GM21515 (cell line): ENCODE measurements at regions not wholly inside any gene's neighbourhood (a gene's known extent, or its start where the extent isn't known, plus 50 kb on each side); places are given as distances from the start of the nearest gene placed in this dataset.

Source experiments
- ATAC-seq: cut with Tn5 transposase; IDR thresholded peaks from one replicate; pipeline ENCODE4 v1.9.1; 2021; ENCODE audit not compliant: unreplicated experiment

GRCh38 chr15:69806287-69806915 lies 291.3 kb downstream of the TLE3 start:
- no peak for ATAC-seq

DNA sequence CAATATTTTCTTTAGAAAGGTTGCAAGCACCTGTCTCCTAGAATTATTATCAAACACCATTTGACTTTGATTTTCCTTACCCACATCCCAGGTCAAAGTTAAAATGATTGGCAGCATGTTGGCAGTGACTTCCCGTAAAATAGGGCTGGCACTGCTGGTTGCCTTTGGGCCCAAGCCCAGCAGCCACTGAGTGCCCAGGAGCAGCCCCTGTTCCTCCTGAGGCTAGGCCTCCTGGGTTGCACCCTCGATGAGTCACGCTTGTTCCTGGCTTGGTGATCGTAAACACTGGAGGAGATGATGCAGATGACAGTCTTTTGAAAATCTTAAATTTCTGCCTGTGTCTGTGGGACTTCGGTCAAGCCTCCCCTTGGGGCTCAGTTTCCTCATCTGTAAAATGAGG lies 290.0 kb downstream of the TLE3 start:
- ATAC-seq = no peak

DNA sequence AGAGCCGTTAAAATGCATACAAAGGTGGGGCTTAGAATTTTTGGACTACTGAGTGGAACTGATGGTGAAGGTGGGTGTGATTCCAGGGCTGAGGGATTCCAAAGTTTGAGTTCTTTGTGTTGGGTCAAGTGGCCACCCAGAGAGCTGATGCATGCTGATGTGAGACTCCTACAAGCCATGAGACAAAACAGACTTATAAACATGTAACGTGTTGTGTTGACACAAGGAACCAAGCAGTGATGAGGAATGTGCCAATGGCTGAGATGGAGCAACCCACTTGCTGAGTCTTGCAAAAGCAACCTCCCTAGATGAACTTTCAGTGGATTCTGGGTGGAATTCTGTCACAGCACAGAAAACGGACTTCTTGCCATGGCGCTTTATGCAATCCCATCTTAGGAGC lies 289.0 kb downstream of the TLE3 start:
- no peak for ATAC-seq

DNA sequence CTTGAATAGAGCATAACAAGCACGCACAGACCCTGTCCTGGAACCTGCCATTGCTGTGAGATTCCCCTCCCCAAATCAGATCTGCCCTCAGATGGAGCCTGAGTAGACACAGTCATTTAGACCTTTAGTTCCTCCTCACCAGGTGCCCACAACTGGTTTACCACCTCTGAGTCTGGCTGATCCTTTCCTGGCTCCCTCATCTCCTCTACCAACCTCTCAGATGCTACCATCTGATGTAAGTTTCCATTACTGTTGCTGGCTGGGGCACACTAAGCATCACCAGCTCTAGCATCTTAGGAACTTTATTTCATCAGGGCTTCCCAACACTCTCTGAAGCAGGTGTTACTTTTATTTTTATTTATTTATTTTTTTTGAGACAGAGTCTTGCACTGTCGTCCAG lies 288.3 kb downstream of the TLE3 start:
- ATAC-seq = no peak

DNA sequence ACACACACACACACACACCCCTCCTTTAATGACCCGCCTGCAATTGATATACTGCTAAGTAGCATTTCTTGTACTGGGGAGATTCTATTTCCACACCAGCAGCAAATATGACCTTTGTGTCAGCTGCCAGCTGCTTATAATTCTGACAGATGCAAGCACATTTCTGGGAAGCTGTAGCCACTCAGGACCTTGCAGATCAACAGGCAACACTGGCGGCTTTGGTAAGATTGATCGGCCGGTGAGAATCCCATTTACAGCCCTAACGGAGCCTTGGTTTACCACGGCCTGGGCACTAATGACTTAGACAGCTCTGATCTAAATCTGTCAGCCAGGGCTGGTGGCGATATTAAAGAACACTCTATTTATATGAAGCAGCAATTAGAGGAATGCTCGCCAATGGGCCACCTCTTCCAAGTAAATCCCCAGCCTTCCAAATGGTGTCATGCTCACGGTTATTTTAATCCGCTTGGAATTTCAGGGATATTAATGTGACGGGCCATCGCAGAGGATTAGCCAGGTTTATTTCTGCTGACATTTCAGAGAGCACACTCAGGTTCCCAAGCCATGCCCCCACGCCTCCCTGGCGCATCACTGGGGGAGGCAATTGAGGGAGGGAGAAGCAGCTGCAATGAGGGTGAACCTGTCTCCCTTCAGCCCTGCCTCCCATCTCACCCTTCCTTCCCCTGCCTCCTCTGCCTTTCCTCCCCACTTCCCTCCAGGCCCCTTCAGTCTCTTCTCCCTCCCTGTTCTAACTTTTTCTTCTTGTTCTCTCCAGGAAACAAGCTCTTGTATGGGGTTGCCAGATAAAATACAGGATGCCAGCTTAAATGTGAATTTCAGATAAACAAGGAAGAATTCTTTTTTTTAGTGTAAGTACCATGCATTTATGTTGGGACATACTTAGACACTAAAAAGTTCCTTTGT lies 287.0 kb downstream of the TLE3 start:
- ATAC-seq = no peak

DNA sequence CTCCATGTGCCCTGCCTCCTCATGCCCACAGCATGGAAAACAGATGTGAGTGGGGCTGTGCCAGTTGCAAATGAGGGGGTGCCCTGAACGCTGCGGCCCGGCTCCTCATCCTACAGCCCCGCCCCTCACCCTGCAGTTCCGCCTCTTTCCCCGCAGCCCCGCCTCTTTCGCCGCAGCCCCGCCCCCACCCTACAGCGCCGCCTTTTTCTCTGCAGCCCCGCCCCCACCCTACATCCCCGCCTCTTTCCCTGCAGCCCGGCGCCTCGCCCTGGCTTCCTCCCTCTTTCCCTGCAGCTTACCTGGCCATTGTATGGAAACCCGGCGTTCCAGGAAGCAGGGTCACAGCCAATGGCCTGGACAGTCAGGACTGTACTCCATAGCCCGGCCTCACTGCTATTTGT lies 284.9 kb downstream of the TLE3 start:
- no peak for ATAC-seq

DNA sequence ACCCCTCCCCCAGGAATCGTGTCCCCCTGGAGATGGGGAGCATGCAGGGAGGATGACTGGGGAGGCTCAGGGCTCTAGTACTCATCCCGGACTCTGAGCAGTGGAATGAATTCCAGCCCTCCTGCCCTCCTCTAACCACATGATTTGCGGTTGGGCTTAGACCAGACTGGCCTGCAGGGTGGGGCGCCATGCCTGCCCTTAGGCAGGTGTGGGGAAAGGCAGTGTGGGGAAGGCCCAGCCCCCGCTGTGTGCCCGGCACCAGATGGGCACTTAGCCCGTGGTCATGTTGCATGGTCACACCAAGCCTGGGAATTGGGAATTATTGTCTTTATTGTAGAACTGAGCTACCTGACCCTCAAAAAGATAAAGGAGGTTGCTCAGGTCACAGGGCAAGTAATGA lies 283.8 kb downstream of the TLE3 start:
- no peak for ATAC-seq

DNA sequence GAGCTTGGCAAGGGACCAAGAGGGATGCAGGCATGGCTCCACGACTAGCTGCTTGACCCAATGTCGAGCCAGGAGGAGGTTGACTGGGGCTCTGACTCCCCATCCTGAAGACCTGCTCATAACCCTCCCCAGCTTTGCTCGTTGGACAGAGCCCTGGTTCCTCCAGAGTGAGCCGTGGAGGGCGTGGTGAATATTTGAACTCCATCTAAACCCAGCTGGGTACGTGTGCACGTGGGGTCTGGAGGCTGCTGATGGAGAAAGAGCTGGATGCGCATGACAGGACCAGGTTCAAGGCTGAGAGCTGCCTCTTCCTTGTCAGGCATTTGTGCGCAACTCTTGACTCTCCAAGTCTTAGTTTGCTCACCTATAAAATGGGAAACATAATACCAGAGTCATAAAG lies 282.8 kb downstream of the TLE3 start:
- ATAC-seq = no peak

GRCh38 chr15:69815793-69816192 lies 281.9 kb downstream of the TLE3 start:
- no peak for ATAC-seq

GRCh38 chr15:69816522-69816921 lies 281.2 kb downstream of the TLE3 start:
- no peak for ATAC-seq

- ATAC-seq = no peak
Observed at GRCh38 chr15:69818529-69818928, 279.2 kb downstream of the TLE3 start.

DNA sequence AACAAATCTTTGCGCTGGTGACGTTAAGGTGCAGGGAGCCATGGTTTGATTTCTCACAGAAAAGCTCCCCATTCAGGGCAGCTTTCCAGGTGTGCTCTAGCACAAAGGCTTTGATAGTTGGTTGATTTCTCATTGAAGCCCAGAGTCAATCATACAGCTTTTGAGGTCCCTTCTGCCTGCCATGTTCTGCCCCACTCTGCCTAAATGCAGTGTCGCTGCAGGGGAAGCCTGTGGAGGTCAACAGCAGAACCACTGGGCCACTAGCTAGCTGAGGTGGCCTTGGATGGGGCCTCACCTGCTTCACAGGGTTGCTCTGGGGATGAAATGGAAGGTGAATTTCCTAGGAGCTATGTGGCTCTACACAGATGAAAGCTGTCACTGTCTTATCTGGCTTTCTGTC lies 278.3 kb downstream of the TLE3 start:
- no peak for ATAC-seq

GRCh38 chr15:69820819-69821218 lies 276.9 kb downstream of the TLE3 start:
- ATAC-seq = no peak

GRCh38 chr15:69823223-69823907 lies 274.4 kb downstream of the TLE3 start:
- ATAC-seq = no peak

- ATAC-seq = no peak
Observed at GRCh38 chr15:69824075-69824876, 273.4 kb downstream of the TLE3 start.

- ATAC-seq = no peak
Observed at GRCh38 chr15:69824877-69825406, 272.8 kb downstream of the TLE3 start.

DNA sequence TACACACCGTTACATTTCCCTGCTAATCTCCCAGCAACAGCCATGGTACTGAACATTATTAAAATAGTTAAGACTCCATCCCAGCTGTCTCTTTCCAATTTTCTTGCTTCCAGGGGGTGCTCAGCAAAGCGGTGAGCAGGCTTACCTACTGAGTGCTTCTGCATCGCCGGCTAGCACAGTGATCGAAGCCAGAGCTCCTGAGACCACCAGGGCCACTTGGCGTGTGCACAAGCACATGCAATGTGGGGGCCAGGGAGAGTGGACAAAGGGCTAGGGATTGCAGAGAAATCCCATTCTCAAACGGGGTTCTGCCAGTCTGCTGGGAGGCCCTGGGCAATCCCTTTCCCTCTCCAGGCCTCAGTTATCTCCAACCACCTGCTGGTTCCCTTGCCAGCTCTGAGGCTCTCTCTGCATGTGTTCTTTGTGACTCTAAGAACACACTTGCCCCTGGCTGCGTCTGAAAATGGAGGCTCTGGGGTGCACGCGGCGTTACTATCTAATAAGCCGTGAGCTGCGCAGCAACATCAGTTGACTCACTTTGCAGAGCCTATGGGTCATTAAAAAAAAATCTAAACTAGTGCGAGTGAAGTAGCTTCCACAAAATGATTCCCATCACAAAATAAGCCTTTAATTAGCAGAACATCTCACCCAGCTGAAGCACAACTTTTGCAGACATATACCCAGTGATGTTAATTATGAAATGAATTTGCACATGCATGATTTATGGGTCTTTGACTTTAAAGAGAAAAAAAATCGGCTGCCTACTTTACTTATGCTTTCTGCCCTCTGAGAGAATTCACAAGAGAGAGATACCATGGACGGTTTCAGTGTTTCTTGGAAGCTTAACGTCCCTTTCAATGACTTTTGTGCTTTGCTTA lies 271.5 kb downstream of the TLE3 start:
- no peak for ATAC-seq

DNA sequence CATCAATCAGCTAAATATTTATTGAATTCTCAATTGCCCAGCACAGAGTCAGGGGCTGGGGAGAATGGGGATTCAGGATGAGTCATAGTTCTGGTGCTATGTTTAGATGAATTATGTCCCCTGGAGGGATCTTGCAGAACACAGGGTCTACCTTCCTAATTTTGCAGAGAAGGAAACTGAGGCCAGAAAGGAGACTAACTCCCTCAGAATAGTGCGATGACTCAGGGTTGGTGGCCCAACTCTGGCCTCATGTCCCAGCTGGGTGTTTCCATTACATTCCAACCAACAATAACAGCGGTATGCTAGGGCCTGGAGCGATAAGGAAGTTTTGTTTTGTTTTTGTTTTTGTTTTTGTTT lies 270.9 kb downstream of the TLE3 start:
- no peak for ATAC-seq

DNA sequence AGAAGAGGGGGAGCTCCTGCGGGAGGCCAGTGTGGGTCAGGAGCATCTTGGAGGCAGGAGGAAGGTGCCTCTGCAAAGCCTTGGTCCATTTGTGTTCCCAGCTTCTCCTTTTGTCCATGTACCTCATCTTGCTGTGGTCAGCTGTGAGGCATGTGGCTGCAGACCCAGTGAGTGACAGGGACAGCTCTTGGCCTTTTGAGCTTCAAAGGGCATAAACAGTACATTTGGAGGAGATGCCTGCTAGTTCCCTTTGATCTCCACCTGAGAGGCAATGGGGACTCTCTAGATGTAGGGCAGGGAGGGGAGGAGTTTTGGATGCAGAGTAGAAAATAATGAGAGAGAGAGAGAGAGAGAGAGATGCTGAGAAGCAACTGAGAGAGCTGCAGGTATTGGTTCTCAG lies 270.0 kb downstream of the TLE3 start:
- no peak for ATAC-seq
